ENCODE measurements at regions not wholly inside any gene's neighbourhood (a gene's known extent, or its start where the extent isn't known, plus 50 kb on each side); places are given as distances from the start of the nearest gene placed in this dataset.

GRCh38 chr1:5670590-5671350 is 321.5 kb downstream of the NPHP4 start:
- Mint-ChIP-seq H3K36me3 (no peaks in the 10 kb centered on the region), H3K27me3 (ENCODE audit: low read depth in 3 of 3) (peaks cover 2 to 5% (median 2%) of the 10 kb centered on the region in 3 donors), H3K9me3 (peaks cover 6 to 25% (median 13%) of the 10 kb centered on the region in 7 donors), H3K4me3 (no peak overlapping the region), H3K27ac (no peak overlapping the region), H3K4me1 (no peaks in the 10 kb centered on the region)
- Histone ChIP-seq H2AFZ (ENCODE audit: insufficient read depth, low read depth, low read length, poor library complexity, severe bottlenecking) (no peak overlapping the region), H3K27me3 (ENCODE audit: control insufficient read depth in 2 of 2, insufficient read depth in 2 of 2, low read length in 2 of 2) (no peaks in the 10 kb centered on the region), H3K4me2 (replicated peaks; ENCODE audit: extremely low read depth, low read length, poor library complexity, severe bottlenecking) (no peak overlapping the region), H3K4me1 (ENCODE audit: control insufficient read depth in 1 of 2, insufficient read depth in 2 of 2, low read length in 2 of 2) (no peaks in the 10 kb centered on the region), H3K9ac (ENCODE audit: insufficient read depth, low read length, poor library complexity, severe bottlenecking) (no peak overlapping the region), H3K36me3 (replicated peaks in 1 of 2; ENCODE audit: control insufficient read depth in 1 of 2, insufficient read depth in 2 of 2, low read length in 2 of 2) (no peaks in the 10 kb centered on the region), H3K79me2 (ENCODE audit: insufficient read depth, low read length) (no peaks in the 10 kb centered on the region), H3K9me3 (replicated peaks in 1 of 2; ENCODE audit: control insufficient read depth in 1 of 2, insufficient read depth in 1 of 2, low read length in 2 of 2) (peaks cover 0 to 8% of the 10 kb centered on the region in 2 donors), H4K20me1 (ENCODE audit: insufficient read depth, low read length) (no peaks in the 10 kb centered on the region), H3K4me3 (replicated peaks in 1 of 3; ENCODE audit: low read depth in 2 of 3, low read length in 3 of 3) (no peak overlapping the region), H3K27ac (ENCODE audit: low read depth in 1 of 2, low read length in 2 of 2) (no peak overlapping the region)
- no peak for DNase-seq
- intact Hi-C loops (cut with micrococcal nuclease): no loop called here
- no peak for TF ChIP-seq CTCF (IDR thresholded peaks at IDR 0.05)
- 34% methylated on average over 2 of the region's 9 CpGs for WGBS (ENCODE audit: insufficient coverage)

GRCh38 chr1:5667513-5668325 is 324.5 kb downstream of the NPHP4 start:
- Histone ChIP-seq H3K27me3 (ENCODE audit: control insufficient read depth in 2 of 2, insufficient read depth in 2 of 2, low read length in 2 of 2) (no peaks in the 10 kb centered on the region), H3K4me2 (replicated peaks; ENCODE audit: extremely low read depth, low read length, poor library complexity, severe bottlenecking) (no peak overlapping the region), H3K9ac (ENCODE audit: insufficient read depth, low read length, poor library complexity, severe bottlenecking) (no peak overlapping the region), H3K27ac (ENCODE audit: low read depth in 1 of 2, low read length in 2 of 2) (no peak overlapping the region), H3K4me1 (ENCODE audit: control insufficient read depth in 1 of 2, insufficient read depth in 2 of 2, low read length in 2 of 2) (no peaks in the 10 kb centered on the region), H3K79me2 (ENCODE audit: insufficient read depth, low read length) (no peaks in the 10 kb centered on the region), H2AFZ (ENCODE audit: insufficient read depth, low read depth, low read length, poor library complexity, severe bottlenecking) (no peak overlapping the region), H3K9me3 (replicated peaks in 1 of 2; ENCODE audit: control insufficient read depth in 1 of 2, insufficient read depth in 1 of 2, low read length in 2 of 2) (peaks cover 0 to 8% of the 10 kb centered on the region in 2 donors), H4K20me1 (ENCODE audit: insufficient read depth, low read length) (no peaks in the 10 kb centered on the region), H3K36me3 (replicated peaks in 1 of 2; ENCODE audit: control insufficient read depth in 1 of 2, insufficient read depth in 2 of 2, low read length in 2 of 2) (no peaks in the 10 kb centered on the region), H3K4me3 (replicated peaks in 1 of 3; ENCODE audit: low read depth in 2 of 3, low read length in 3 of 3) (no peak overlapping the region)
- TF ChIP-seq CTCF (IDR thresholded peaks at IDR 0.05): no peak
- peaks cover 3 to 5% (median 4%) of the 10 kb centered on the region in 3 donors for H3K27me3 Mint-ChIP-seq (ENCODE audit: low read depth in 3 of 3)
- no peak for DNase-seq
- no peak overlapping the region for H3K27ac Mint-ChIP-seq
- intact Hi-C loops (cut with micrococcal nuclease): no loop called here
- H3K9me3 Mint-ChIP-seq: peaks cover 0 to 21% (median 7%) of the 10 kb centered on the region in 7 donors
- no peaks in the 10 kb centered on the region for H3K4me1 Mint-ChIP-seq
- 81% methylated on average over 34 of the region's 34 CpGs for WGBS (ENCODE audit: insufficient coverage)
- no peak overlapping the region for H3K4me3 Mint-ChIP-seq
- no peaks in the 10 kb centered on the region for H3K36me3 Mint-ChIP-seq
